ENCODE measurements at regions not wholly inside any gene's neighbourhood (a gene's known extent, or its start where the extent isn't known, plus 50 kb on each side); places are given as distances from the start of the nearest gene placed in this dataset.

- Histone ChIP-seq H3K9me3 (no peaks in the 10 kb centered on the region), H3K4me3 (no peak overlapping the region), H3K4me1 (no peaks in the 10 kb centered on the region), H3K27ac (no peak overlapping the region), H3K27me3 (no peaks in the 10 kb centered on the region), H3K36me3 (no peaks in the 10 kb centered on the region)
- intact Hi-C loops (cut with DNase I; ENCODE audit: low total_unique reads), result no loop called here
- no peak for DNase-seq (ENCODE audit: low spot score in 2 of 2)
- TF ChIP-seq POLR2AphosphoS5 (IDR thresholded peaks at IDR 0.05), result no peak
- TF ChIP-seq POLR2A (IDR thresholded peaks at IDR 0.05), result no peak
- TF ChIP-seq CTCF (IDR thresholded peaks at IDR 0.05), result no peak
Observed at GRCh38 chr20:12717061-12717460, 291.7 kb upstream of the SPTLC3 start.

GRCh38 chr20:12718619-12719018 is 290.2 kb upstream of the SPTLC3 start:
- no peak for DNase-seq (ENCODE audit: low spot score in 2 of 2)
- no peak overlapping the region for H3K4me3 ChIP-seq
- H3K27ac ChIP-seq, result no peak overlapping the region
- no peaks in the 10 kb centered on the region for H3K4me1 ChIP-seq
- H3K9me3 ChIP-seq, result no peaks in the 10 kb centered on the region
- no peaks in the 10 kb centered on the region for H3K27me3 ChIP-seq
- no peaks in the 10 kb centered on the region for H3K36me3 ChIP-seq
- intact Hi-C loops (cut with DNase I; ENCODE audit: low total_unique reads), result no loop called here
- no peak for TF ChIP-seq POLR2AphosphoS5 (IDR thresholded peaks at IDR 0.05)

GRCh38 chr20:12721636-12722035 is 287.1 kb upstream of the SPTLC3 start:
- TF ChIP-seq CTCF (IDR thresholded peaks at IDR 0.05) (no peak), POLR2AphosphoS5 (IDR thresholded peaks at IDR 0.05) (no peak), POLR2A (IDR thresholded peaks at IDR 0.05) (no peak)

GRCh38 chr20:12722091-12722490 is 286.7 kb upstream of the SPTLC3 start:
- no peak for DNase-seq (ENCODE audit: low spot score in 2 of 2)
- H3K4me3 ChIP-seq, result no peak overlapping the region
- H3K27ac ChIP-seq, result no peak overlapping the region
- no peaks in the 10 kb centered on the region for H3K9me3 ChIP-seq
- intact Hi-C loops (cut with DNase I; ENCODE audit: low total_unique reads), result no loop called here
- TF ChIP-seq CTCF (IDR thresholded peaks at IDR 0.05) (no peak), POLR2AphosphoS5 (IDR thresholded peaks at IDR 0.05) (no peak), POLR2A (IDR thresholded peaks at IDR 0.05) (no peak)
- no peaks in the 10 kb centered on the region for H3K4me1 ChIP-seq
- H3K36me3 ChIP-seq, result no peaks in the 10 kb centered on the region
- no peaks in the 10 kb centered on the region for H3K27me3 ChIP-seq

More at GRCh38 chr20:12721636-12722035, 287.1 kb upstream of the SPTLC3 start:
- no peaks in the 10 kb centered on the region for H3K4me1 ChIP-seq
- no peak overlapping the region for H3K4me3 ChIP-seq
- no peak overlapping the region for H3K27ac ChIP-seq
- H3K27me3 ChIP-seq, result no peaks in the 10 kb centered on the region
- no peaks in the 10 kb centered on the region for H3K9me3 ChIP-seq
- intact Hi-C loops (cut with DNase I; ENCODE audit: low total_unique reads), result no loop called here
- no peak for DNase-seq (ENCODE audit: low spot score in 2 of 2)
- H3K36me3 ChIP-seq, result no peaks in the 10 kb centered on the region

- H3K27ac ChIP-seq, result no peak overlapping the region
- H3K27me3 ChIP-seq, result no peaks in the 10 kb centered on the region
- no peaks in the 10 kb centered on the region for H3K36me3 ChIP-seq
- H3K4me3 ChIP-seq, result no peak overlapping the region
- no peak for DNase-seq (ENCODE audit: low spot score in 2 of 2)
- no peak for TF ChIP-seq CTCF (IDR thresholded peaks at IDR 0.05)
- H3K9me3 ChIP-seq, result no peaks in the 10 kb centered on the region
- H3K4me1 ChIP-seq, result no peaks in the 10 kb centered on the region
- intact Hi-C loops (cut with DNase I; ENCODE audit: low total_unique reads), result no loop called here
Observed at GRCh38 chr20:12723811-12724210, 285.0 kb upstream of the SPTLC3 start.

GRCh38 chr20:12728782-12729181 is 280.0 kb upstream of the SPTLC3 start:
- H3K36me3 ChIP-seq, result no peaks in the 10 kb centered on the region
- TF ChIP-seq POLR2AphosphoS5 (IDR thresholded peaks at IDR 0.05) (no peak), POLR2A (IDR thresholded peaks at IDR 0.05) (no peak), CTCF (IDR thresholded peaks at IDR 0.05) (no peak)
- no peak overlapping the region for H3K4me3 ChIP-seq
- H3K9me3 ChIP-seq, result no peaks in the 10 kb centered on the region
- intact Hi-C loops (cut with DNase I; ENCODE audit: low total_unique reads), result no loop called here
- H3K27ac ChIP-seq, result no peak overlapping the region
- no peaks in the 10 kb centered on the region for H3K27me3 ChIP-seq
- no peak for DNase-seq (ENCODE audit: low spot score in 2 of 2)
- H3K4me1 ChIP-seq, result no peaks in the 10 kb centered on the region
